IPS-18c (cell line): ENCODE measurements at regions not wholly inside any gene's neighbourhood (a gene's known extent, or its start where the extent isn't known, plus 50 kb on each side); places are given as distances from the start of the nearest gene placed in this dataset.

ENCODE experiments used
- H3K4me3 ChIP-seq: 2 replicates; pipeline ENCODE4 v1.7.0; 2013; ENCODE audit warnings: low read depth, mild to moderate bottlenecking, low read length, moderate library complexity; ENCODE audit not compliant: insufficient read depth
- H3K9me3 ChIP-seq: one replicate; pipeline ENCODE4 v1.6.1; 2013; ENCODE audit warnings: mild to moderate bottlenecking, low read length, moderate library complexity; ENCODE audit not compliant: control insufficient read depth, insufficient read depth

DNA sequence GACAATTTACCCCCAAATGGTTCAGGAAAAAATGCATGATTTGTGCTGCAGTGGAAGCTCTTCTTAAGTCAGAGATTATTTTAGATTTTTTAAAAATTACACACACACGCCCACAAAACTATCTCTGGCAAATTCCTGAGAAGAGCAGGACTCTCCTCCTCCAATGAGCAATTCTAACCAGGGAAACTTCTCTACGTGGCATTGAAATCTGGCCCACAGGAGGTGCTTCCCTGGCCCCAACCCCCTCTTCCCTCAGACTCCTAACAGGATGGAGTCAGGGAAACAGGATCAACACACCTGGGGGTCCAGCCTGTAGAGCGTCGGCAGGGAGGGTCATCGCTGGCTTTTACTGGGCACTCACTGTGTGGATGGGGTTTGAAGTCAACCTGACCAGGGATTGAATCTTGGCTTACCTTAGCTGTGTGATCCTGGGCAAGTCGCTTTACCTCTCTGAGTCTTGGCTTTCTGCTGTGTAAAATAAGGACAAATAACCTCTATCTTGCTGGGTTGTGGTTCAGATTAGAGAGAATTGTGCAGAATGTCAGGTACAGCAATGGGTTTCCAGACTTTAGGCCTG is 65.4 kb upstream of the ASAP2 start:
- Histone ChIP-seq H3K4me3 (no peak overlapping the region), H3K9me3 (peaks cover 2% of the 10 kb centered on the region)

DNA sequence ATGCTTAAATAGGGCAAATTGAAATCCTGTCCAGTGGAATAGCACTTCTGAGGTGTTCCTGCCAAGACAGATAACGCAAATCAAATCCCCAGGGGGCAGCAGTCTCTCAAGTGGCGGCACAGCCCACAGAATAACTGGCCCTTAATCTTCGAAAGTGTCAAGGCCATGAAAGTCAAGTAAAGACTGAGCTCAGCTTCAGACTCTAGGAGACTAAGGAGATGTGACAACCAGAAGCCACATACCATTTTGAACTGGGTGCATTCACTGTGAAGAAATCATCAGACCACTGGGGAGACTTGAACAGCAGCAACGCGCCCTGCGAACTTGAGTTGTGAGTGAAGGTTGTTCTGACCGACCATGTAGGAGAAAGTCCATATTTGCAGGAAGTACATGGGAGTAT is 66.0 kb upstream of the ASAP2 start:
- Histone ChIP-seq H3K4me3 (no peak overlapping the region), H3K9me3 (peaks cover 2% of the 10 kb centered on the region)

DNA sequence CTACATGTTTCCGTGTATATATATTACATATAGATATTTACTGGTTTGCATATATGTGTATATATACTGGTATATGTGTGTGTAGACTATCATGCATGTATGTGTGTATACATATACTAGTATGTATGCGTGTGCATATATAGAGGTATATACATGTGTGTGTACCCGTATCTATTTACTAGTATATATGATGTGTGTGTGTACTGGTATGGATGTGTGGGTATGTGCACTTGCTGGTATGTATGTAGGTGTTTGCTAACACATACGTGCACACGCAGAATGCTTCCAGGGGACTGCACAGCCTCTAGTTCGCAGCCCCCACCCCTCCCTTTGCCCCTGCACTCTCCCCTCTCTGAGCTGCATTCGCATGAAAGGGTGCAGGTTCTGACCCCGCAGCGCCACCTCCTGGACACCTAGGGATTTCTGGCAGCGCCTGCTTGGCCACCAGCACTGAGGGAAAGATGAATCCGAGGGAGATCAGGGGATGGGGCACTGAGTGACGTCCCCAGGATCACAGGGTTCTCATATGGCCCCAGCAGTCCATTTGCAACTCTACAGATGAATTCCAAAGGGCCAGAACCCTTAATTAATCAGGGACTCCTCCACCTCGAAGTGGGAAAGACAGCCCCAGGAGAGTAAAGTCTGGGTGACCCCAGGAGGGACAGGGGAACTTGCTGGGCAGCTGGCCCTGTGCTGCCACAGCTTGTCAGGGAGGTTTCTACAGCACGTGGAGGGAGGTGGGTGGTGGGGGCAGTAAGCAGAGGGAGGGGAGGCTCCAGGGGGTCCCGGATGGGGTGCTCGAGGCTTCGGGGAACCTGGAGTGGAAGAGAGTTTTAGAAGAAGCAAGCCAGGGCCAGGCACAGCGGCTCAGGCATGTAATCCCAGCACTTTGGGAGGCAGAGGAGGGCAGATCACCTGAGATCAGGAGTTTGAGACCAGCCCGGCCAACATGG is 66.8 kb upstream of the ASAP2 start:
- Histone ChIP-seq H3K4me3 (no peak overlapping the region), H3K9me3 (peaks cover 2% of the 10 kb centered on the region)

DNA sequence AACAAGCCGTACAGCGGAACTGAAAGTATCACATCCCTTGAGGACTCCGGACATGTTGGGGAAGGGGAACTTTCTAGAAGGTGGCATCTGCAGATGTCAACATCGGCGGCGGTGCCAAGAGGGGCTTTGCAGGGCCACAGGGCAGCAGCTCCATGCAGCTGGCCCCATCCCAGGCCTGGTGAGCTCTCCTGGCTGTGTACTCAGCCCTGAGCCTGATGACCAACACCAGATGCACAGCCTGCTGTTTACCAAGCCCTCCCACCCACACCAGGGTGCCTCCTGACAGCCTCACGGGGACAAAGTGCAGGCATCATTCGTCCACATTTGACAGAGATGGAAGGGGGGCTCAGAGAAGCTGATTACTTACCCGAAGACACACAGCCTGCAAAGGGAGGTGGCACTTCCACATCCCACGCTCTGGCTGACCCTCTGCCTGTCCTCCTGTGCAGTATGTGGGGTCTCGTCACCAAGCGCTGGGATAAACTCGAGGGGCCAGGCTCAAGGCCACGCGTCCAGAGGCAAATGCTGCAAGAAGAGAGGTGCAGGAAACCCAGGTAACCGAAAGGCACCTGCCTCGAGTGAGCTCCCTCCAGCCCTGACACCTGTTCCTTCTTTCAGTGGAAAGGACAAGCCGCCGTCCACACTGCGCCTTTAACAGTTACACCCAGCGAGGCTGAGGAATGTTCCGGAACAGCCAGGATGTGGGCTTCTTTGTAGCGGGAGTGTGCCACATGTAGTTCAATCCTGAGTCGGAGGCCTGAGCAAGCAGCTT is 69.0 kb upstream of the ASAP2 start:
- Histone ChIP-seq H3K9me3 (peaks cover 2% of the 10 kb centered on the region), H3K4me3 (no peak overlapping the region)

DNA sequence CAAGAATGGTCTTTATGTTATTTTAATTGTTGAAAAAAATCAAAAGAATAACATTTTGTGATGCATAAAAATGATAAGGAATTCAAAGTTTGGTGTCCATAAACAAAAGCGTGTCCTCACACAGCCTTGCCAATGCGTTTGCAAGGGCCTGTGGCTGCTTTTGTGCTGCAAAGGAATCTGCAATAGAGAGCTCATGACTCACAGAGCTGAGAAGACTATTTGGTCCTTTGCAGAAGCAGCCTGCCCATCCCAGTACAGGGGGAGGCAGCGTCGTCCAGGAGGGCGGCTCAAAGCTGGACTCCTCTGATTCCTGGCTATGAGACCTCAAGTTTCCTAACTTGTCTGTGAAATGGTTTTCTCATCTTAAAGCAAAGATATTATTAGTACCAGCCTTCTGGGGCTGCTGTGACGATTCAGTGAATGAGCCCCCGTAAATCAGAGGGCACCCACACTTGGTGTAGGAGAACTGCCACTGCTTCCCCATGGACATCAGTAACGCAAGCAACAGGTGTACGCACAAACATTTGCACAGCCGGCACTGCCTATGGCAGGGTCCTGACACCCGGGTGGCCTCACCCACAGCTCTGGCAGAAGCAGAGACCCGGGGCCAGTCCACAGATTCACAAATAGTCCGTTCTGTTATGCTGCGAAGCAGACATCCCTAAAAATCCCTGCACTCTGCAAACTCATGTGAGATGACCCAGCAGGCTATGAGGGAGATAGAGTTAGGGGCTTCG is 70.6 kb upstream of the ASAP2 start:
- Histone ChIP-seq H3K4me3 (no peak overlapping the region), H3K9me3 (peaks cover 4% of the 10 kb centered on the region)

DNA sequence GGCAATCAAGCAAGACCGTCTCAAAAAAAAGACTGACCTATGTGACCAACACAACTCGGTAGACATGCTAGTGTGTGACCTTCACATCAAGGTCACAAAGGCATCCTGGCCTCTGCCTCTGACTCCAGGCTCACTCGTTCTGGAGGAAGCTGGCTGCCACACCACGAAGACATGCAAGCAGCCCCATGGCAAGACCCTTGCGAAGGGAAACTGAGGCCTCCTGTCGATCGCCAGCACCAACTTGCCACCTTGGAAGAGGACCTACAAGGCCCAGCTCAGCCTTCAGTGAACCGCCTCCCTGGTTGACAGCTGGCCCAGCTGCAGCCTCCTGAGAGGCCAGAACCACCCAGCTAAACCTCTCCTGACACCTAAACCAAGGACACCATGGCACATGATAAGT is 79.3 kb upstream of the ASAP2 start:
- Histone ChIP-seq H3K4me3 (no peak overlapping the region), H3K9me3 (peaks cover 2% of the 10 kb centered on the region)

DNA sequence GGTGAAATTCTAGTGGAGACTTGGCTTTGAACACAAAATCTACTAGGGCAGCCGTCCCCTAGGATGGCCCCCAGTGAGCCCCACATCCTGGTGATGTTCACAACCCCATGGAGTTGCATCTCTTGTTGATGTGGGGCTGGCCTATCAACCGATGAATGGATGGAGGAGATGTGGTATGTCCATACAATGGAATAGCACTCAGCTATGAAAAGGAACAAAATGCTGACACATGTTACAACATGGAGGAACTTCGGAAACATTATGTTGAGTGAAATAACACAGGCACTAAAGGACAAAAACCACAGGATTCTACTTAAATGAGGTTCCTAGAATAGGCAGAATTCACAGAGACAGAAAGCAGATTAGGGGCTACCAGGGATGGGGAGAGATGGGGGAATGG is 80.1 kb upstream of the ASAP2 start:
- Histone ChIP-seq H3K9me3 (no peaks in the 10 kb centered on the region), H3K4me3 (no peak overlapping the region)

DNA sequence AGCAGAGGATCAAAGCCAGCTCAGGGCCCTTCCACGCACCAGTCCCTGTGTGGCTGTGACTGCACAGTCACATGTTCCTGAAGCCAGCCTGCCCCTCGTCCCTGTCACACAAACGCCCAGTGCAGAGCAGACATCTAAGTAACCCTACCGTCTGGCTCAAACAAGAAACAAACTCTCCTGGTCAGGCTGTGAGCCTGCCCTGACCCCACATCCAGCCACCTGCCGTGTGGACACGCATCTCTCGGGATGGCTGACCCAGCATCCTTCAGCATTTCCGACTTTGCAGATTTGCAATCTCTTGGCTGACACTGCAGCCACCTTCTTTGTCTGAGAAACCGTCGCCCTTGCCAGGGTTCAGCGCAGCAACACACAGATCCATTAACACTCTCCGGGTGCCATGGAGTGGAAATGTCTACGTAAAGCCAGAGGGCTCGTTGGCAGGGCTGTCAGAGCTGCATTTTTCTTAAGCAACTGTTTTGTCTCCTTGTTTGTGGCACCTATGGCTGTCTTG is 82.3 kb upstream of the ASAP2 start:
- no peaks in the 10 kb centered on the region for H3K9me3 ChIP-seq
- no peak overlapping the region for H3K4me3 ChIP-seq

DNA sequence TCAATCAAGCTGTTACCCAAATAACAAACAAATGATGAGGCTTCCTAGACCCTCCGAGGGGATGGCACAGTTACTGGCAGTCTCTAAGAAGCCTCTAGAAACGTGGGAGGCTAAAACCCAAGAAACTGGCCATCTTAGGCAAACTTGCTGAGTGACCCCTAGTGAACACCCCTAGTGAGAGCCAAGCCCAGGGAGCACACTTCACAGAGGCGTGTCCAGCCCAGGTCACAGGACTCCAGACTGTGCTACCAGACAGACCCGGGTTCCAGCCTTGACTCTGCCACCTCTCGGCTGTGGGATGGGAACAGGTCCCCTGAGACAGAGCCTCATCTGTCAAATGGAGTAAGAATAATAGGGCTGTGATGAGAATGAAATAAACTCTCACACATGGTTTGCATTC is 83.5 kb upstream of the ASAP2 start:
- Histone ChIP-seq H3K4me3 (no peak overlapping the region), H3K9me3 (no peaks in the 10 kb centered on the region)

DNA sequence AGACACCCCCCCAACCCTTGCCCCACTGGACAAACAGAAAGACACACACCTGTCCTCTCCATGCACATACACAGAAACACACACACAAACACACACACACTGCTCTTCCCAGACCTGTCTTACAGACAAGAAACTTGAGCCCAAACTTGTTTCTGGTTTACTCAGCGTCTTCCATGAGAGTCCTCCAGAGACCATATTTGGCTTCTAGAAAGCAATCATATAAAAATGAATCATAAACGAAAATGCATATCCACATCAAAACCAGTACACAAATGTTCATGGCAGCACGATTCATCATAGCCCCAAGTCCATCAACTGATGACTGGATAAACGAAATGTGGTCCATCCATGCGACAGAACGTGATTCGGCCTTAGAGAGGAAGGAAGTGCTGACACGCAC is 84.2 kb upstream of the ASAP2 start:
- H3K4me3 ChIP-seq = no peak overlapping the region
- H3K9me3 ChIP-seq = peaks cover 4% of the 10 kb centered on the region

DNA sequence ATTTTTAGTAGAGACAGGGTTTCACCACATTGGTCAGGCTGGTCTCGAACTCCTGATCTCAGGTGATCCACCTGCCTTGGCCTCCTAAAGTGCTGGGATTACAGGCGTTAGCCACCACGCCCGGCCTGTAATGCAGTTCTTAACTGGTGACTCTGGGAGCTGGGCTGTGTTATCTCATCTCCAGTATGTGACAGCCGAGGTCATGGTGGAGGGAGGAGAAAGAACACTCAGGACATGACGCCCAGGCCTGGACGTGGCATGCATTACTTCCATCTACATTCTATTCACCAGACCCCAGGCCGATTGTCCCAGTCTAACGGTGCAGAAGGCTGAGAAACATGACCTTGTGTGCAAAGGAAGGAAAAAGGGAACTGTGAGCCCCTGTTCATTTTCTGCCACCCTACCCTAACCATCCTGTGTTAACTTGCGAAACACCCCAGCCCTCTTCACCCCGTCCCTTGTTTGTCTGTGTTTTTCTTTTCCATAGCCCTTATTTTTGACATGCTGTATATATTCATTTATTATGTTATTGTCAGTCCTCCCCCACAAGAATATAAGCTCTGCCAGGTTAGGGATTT is 88.1 kb upstream of the ASAP2 start:
- Histone ChIP-seq H3K4me3 (no peak overlapping the region), H3K9me3 (peaks cover 4% of the 10 kb centered on the region)

DNA sequence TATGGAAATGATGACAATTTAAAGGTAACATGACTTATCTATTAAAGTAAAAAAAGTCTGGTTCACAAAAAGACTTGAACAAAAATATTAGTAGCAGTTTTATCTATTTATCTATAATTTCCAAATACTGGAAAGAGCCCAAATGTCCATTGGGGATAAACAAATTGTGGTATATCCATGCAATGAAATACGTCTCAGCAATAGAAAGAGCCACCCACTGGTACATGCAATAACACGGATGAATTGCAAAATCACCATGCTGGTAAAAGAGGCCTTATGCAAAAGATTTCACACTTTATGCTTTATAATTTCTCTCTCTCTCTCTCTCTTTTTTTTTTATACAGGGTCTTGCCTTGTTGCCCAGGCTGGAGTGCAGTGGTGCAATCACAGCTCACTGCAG is 91.4 kb upstream of the ASAP2 start:
- H3K9me3 ChIP-seq = peaks cover 4% of the 10 kb centered on the region
- H3K4me3 ChIP-seq = no peak overlapping the region

DNA sequence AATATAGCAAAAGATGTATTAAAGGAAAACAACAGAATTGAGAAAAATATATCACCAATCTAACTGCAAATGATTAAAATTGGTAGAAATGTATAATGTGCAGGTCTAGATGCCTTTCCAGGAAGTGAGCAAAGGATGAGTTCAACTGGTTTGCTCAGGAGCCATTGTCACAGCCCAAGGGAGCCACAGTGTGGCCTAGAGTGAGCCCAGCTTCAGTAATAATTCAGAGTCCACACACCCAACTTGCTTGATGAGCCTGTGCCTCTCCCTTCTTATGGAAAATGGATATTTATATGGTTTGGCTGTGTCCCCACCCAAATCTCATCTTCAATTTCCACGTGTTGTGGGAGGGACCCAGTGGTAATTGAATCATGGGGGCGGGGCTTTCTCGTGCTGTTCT is 92.2 kb upstream of the ASAP2 start:
- peaks cover 4% of the 10 kb centered on the region for H3K9me3 ChIP-seq

DNA sequence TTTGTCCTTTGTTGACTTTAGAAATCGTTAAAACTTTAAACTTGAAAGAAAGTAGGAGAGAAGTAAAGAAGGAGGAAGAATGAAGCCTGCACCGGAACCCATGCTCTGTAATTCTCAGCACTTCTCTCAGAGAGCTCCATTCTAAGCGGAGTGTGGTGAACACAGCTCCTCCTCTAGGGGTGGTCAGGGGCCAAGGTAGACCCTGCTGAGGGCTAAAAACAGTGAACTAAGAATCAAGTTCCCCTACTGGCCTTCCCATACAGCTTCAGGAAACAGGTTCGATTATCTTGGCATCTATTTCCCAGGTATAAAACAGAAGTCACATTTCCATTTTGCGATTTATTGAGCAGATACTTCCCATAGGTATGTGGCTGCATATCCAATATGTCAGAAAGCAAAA is 92.7 kb upstream of the ASAP2 start:
- H3K4me3 ChIP-seq = no peak overlapping the region
- peaks cover 4% of the 10 kb centered on the region for H3K9me3 ChIP-seq

More for the DNA sequence above, 92.2 kb upstream of the ASAP2 start:
- no peak overlapping the region for H3K4me3 ChIP-seq

DNA sequence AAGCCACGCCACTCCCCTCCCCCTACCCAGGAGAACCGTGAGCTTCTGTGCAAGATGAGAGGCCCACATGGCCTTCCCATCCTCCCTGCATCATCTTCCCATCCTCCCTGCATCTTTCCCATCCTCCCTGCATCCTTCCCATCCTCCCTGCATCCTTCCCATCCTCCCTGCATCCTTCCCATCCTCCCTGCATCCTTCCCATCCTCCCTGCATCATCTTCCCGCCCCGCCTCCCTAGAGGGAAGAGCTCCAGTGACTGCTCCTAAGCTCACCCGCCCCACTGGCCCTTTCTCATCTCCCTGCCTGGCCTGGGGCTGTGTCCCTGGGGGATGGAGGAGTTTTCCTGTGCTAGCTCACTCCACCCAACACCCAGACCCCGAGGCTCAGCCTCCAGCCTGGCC is 93.3 kb upstream of the ASAP2 start:
- H3K4me3 ChIP-seq = no peak overlapping the region
- H3K9me3 ChIP-seq = peaks cover 4% of the 10 kb centered on the region

DNA sequence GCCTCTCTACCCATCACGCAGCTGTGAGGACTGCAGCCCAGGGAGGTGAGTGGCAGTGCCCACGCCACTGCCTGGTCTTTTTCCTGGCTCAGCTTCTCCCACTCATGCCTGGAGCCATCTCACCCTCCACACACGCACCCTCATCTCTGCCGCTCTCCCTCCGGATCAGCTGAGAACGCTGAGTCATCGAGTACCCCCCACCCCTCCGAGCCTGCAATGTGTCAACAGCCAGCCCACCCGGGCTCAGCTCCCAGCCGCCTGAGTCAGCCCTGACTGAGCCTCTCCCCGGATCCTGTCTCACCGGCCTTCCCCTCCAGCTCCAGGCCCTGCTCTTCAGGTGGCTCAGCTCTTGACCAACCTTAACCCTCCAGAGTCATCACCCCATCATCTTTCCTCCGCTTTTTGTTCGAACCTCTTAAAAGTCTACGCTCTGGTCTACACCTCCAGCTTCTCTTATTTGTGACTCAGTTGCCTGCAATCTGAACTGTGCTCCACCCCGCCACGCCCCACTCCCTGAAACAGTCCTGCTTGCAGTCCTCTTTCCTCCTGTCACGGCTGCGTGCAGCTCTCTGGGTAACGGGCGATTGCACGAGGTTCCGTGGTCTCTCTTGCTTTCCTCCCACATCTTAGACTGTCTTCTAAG is 94.4 kb upstream of the ASAP2 start:
- Histone ChIP-seq H3K4me3 (no peak overlapping the region), H3K9me3 (no peaks in the 10 kb centered on the region)
